Spleen (tissue), 11 donors: ENCODE measurements at regions not wholly inside any gene's neighbourhood (a gene's known extent, or its start where the extent isn't known, plus 50 kb on each side); places are given as distances from the start of the nearest gene placed in this dataset.
"Not testable (repeated sequence)": the region's sequence is repeated elsewhere in the genome, so short reads cannot be mapped to it uniquely, and the experiment has no call there.

Source experiments
- DNase-seq: peaks from one replicate; pipeline ENCODE4 v3.0.0-alpha.2; 2020
- H3K27ac ChIP-seq, 8 donors: fragments of 200-600 bp; sonication (generic) in 7 of 8; 1 replicate in 4 of 8; 2 replicates in 4 of 8; pipeline versions ENCODE4 v1.5.0 to v1.8.0; 2016 to 2021; ENCODE audit warnings: inconsistent platforms in 4 of 8, mild to moderate bottlenecking in 4 of 8, moderate library complexity in 1 of 8
- H3K27me3 ChIP-seq, 7 donors: fragments of 200-600 bp; sonication (generic) in 6 of 7; replicated peaks in 1 of 7; 1 replicate in 4 of 7; 2 replicates in 3 of 7; pipeline versions ENCODE4 v1.5.0 to v1.8.0; 2016 to 2021; ENCODE audit warnings: inconsistent platforms in 3 of 7, mild to moderate bottlenecking in 1 of 7
- H3K36me3 ChIP-seq, 6 donors: fragments of 200-600 bp; sonication (generic) in 5 of 6; 1 replicate in 4 of 6; 2 replicates in 2 of 6; pipeline versions ENCODE4 v1.5.0 to v1.8.0; 2016 to 2021; ENCODE audit warnings: inconsistent platforms in 2 of 6
- H3K4me1 ChIP-seq, 6 donors: fragments of 200-600 bp; sonication (generic) in 5 of 6; 1 replicate in 3 of 6; 2 replicates in 3 of 6; pipeline versions ENCODE4 v1.5.0 to v1.8.0; 2016 to 2021; ENCODE audit warnings: inconsistent platforms in 3 of 6
- H3K4me3 ChIP-seq, 8 donors: fragments of 200-600 bp; sonication (generic) in 7 of 8; 1 replicate in 4 of 8; 2 replicates in 4 of 8; pipeline versions ENCODE4 v1.5.0 to v1.8.0; 2016 to 2021; ENCODE audit warnings: inconsistent platforms in 4 of 8, mild to moderate bottlenecking in 4 of 8, moderate library complexity in 2 of 8
- H3K9me3 ChIP-seq, 8 donors: fragments of 200-600 bp; sonication (generic) in 7 of 8; 1 replicate in 4 of 8; 2 replicates in 4 of 8; pipeline versions ENCODE4 v1.5.0 to v1.8.0; 2016 to 2021; ENCODE audit warnings: inconsistent platforms in 4 of 8
- CTCF ChIP-seq, 11 experiments: fragments of 200-600 bp in 7 of 11; fragments of 450-650 bp in 4 of 11; sonication (generic) in 4 of 11; IDR thresholded peaks in 8 of 11; conservative IDR thresholded peaks in 3 of 11; 1 replicate in 7 of 11; 2 replicates in 4 of 11; pipeline versions ENCODE4 v1.4.0 to v1.8.0; 2016 to 2021; ENCODE audit warnings: antibody characterized with exemption in 11 of 11, inconsistent platforms in 4 of 11, mild to moderate bottlenecking in 1 of 11
- POLR2A ChIP-seq, 3 donors: fragments of 450-650 bp; IDR thresholded peaks; one replicate each; pipeline ENCODE4 v1.5.1; 2017; ENCODE audit warnings: antibody characterized with exemption in 3 of 3, mild to moderate bottlenecking in 1 of 3
- POLR2AphosphoS5 ChIP-seq, 3 donors: sonication (generic); formaldehyde crosslinking; IDR thresholded peaks; one replicate each; pipeline ENCODE4 v1.5.1; 2017; ENCODE audit warnings: antibody characterized with exemption in 3 of 3
- WGBS, 5 donors: extraction: QIAGEN DNeasy Blood & Tissue Kit in 3 of 5; methylation state at CpG; one replicate each; pipeline versions ENCODE4 v1.1.5 to v1.1.7; 2013 to 2018; 5-methylcytosine and 5-hydroxymethylcytosine counted together
- intact Hi-C: fragments of 100-400 bp; cut with DNase I; formaldehyde crosslinking; loops from one replicate; pipeline ENCODE4 v1.15.0; 2023; ENCODE audit warnings: low total_unique reads
- donor health status: healthy with polysubstance abuse.
- donor health status: DM: no; HTN: no; CAD: no; lungs with moderate emphysema.
- donor health status: DM: no; HTN: no; CAD: no.
- donor health status: Bipolar disorder and iron deficiency.
- donor health status: healthy.
- donor health status: DM: no; HTN: no; CAD: no.
- donor health status: DM: yes; HTN: yes; CAD: no.

DNA sequence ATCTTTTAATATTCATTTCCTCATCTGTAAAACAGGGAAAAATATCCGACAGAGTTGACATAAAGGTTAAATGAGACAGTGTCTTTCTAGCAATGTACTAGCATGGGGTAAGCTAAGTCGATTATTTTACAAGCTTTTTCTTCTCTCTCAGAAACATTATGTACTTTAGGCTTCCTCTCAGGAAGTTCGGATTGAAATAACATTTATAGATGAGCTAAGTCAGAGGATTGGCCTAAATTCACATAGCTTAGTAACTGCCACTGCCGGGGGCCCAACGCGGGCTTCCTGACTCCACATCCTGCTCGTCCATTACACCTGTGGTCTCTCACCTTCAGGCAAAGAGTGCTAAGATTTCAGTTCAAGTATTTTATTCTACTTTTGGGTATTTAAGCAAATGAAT lies 462.3 kb upstream of the NFIA start:
- Histone ChIP-seq H3K4me3 (no peak overlapping the region), H3K36me3 (no peaks in the 10 kb centered on the region), H3K27ac (peak overlapping the region in 7 of 8 donors; percentile 17 to 78 (median 51)), H3K27me3 (no peaks in the 10 kb centered on the region), H3K4me1 (peaks cover 8 to 25% (median 11%) of the 10 kb centered on the region in 6 donors), H3K9me3 (no peaks in the 10 kb centered on the region)
- no peak for DNase-seq
- intact Hi-C loops, result no loop called here
- TF ChIP-seq CTCF (IDR thresholded peaks at IDR 0.05 in 8 of 11, conservative IDR thresholded peaks at IDR 0.05 in 3 of 11), result no peak
- no peak for TF ChIP-seq POLR2A (IDR thresholded peaks at IDR 0.05)
- no peak for TF ChIP-seq POLR2AphosphoS5 (IDR thresholded peaks at IDR 0.05)
- WGBS, 5 donors, result 10 to 18% (median 11%) methylated on average over 7 of the region's 7 CpGs

GRCh38 chr1:60619581-60619980 lies 462.8 kb upstream of the NFIA start:
- no peak for DNase-seq
- 57 to 72% (median 63%) methylated on average over 3 of the region's 3 CpGs for WGBS, 5 donors
- TF ChIP-seq CTCF (IDR thresholded peaks at IDR 0.05 in 8 of 11, conservative IDR thresholded peaks at IDR 0.05 in 3 of 11), result no peak
- no peak for TF ChIP-seq POLR2A (IDR thresholded peaks at IDR 0.05)
- TF ChIP-seq POLR2AphosphoS5 (IDR thresholded peaks at IDR 0.05), result no peak
- Histone ChIP-seq H3K4me3 (no peak overlapping the region), H3K4me1 (peaks cover 8 to 25% (median 11%) of the 10 kb centered on the region in 6 donors), H3K27me3 (no peaks in the 10 kb centered on the region), H3K36me3 (no peaks in the 10 kb centered on the region), H3K9me3 (no peaks in the 10 kb centered on the region), H3K27ac (peak overlapping the region in 4 of 8 donors; percentile 31 to 78 (median 56))
- intact Hi-C loops, result no loop called here

DNA sequence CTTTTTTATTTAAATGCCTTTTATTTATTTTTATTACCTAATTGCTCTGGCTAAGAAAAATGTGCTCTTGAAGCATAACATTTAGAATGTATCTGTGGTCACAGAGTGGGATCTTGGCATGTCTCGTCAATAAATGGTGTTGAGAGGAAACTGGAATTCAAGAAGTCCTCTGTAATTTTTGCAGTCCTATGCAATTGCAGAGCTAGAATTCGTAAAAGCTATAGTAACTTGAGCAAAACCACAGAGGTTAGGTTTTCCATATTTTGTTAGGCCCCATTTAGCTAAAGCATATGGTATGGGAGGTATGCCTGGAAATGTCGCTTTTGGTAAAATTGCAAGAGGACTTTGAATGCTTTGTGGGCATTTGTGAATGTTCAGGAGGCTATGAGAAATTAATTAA lies 466.7 kb upstream of the NFIA start:
- intact Hi-C loops, result no loop called here
- TF ChIP-seq POLR2A (IDR thresholded peaks at IDR 0.05) (no peak), POLR2AphosphoS5 (IDR thresholded peaks at IDR 0.05) (no peak), CTCF (IDR thresholded peaks at IDR 0.05 in 8 of 11, conservative IDR thresholded peaks at IDR 0.05 in 3 of 11) (no peak)
- no peaks in the 10 kb centered on the region for H3K9me3 ChIP-seq
- peaks cover 0 to 13% (median under 1%) of the 10 kb centered on the region in 6 donors for H3K4me1 ChIP-seq
- no peak for DNase-seq
- H3K36me3 ChIP-seq, result no peaks in the 10 kb centered on the region
- no peaks in the 10 kb centered on the region for H3K27me3 ChIP-seq
- H3K4me3 ChIP-seq, result no peak overlapping the region
- 86 to 96% (median 92%) methylated on average over 3 of the region's 3 CpGs for WGBS, 5 donors
- no peak overlapping the region for H3K27ac ChIP-seq

GRCh38 chr1:60612790-60613189 lies 469.6 kb upstream of the NFIA start:
- no peaks in the 10 kb centered on the region for H3K36me3 ChIP-seq
- TF ChIP-seq CTCF (IDR thresholded peaks at IDR 0.05 in 8 of 11, conservative IDR thresholded peaks at IDR 0.05 in 3 of 11) (no peak), POLR2AphosphoS5 (IDR thresholded peaks at IDR 0.05) (no peak)
- no peaks in the 10 kb centered on the region for H3K27me3 ChIP-seq
- DNase-seq, result no peak
- no peak overlapping the region for H3K27ac ChIP-seq
- intact Hi-C loops, result no loop called here
- 92 to 97% (median 94%) methylated on average over 4 of the region's 4 CpGs for WGBS, 5 donors
- H3K4me3 ChIP-seq, result no peak overlapping the region
- no peaks in the 10 kb centered on the region for H3K9me3 ChIP-seq
- no peaks in the 10 kb centered on the region for H3K4me1 ChIP-seq

- H3K27me3 ChIP-seq, DNase-seq, H3K4me1 ChIP-seq, intact Hi-C loops, H3K36me3 ChIP-seq, H3K4me3 ChIP-seq, H3K27ac ChIP-seq: not testable (repeated sequence)
- H3K9me3 ChIP-seq, result peaks cover 0 to 16% (median 4%) of the 10 kb centered on the region in 8 donors
- 97 to 100% (median 97%) methylated on average over 1 of the region's 1 CpG for WGBS, 5 donors
These were observed 475.4 kb upstream of the NFIA start for GRCh38 chr1:60606921-60607320.
